HTR-8/SVneo (cell line): ENCODE measurements at regions not wholly inside any gene's neighbourhood (a gene's known extent, or its start where the extent isn't known, plus 50 kb on each side); places are given as distances from the start of the nearest gene placed in this dataset.
A peak's percentile ranks its signal among the peaks of the same experiment; 100 is the strongest.
"Not testable (repeated sequence)": the region's sequence is repeated elsewhere in the genome, so short reads cannot be mapped to it uniquely, and the experiment has no call there.

Experiments used
- DNase-seq: peaks from one replicate; pipeline ENCODE4 v3.0.0; 2011; ENCODE audit warnings: low spot score, mixed read lengths; ENCODE audit not compliant: insufficient read length
- FAIRE-seq: peaks from 2 replicates; lab custom pipeline; 2011; peaks lifted over from hg19 to GRCh38; lab: Jason Lieb, UNC

DNA sequence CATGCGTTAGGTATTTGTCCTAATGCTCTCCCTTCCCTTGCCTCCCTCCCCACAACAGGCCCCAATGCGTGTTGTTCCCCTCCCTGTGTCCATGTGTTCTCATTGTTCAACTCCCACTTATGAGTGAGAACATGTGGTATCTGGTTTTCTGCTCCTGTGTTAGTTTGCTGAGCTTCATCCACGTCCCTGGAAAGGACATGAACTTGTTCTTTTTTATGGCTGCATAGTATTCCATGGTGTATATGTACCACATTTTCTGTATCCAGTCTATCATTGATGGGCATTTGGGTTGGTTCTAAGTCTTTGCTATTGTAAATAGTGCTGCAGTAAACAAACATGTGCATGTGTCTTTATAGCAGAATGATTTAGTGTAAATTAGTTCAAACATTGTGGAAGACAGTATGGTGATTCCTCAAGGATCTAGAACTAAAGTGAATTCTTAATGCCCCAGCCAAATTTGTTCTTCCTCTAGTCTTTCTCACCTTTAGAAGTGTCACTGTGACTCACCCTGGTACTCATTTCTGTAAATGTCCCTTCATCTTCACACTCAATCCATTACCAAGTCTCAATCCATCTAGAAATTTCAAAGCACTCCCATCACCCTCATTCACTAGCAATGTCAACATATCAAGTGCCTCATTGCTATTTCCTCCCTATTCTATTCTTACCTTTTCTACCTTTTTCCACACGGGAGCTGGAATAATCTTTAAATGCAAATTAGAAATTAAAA lies 123.9 kb downstream of the MREG start:
- not testable (repeated sequence) for DNase-seq, FAIRE-seq

GRCh38 chr2:215888680-215889079 lies 124.7 kb downstream of the MREG start:
- no peak for DNase-seq
- FAIRE-seq = no peak

DNA sequence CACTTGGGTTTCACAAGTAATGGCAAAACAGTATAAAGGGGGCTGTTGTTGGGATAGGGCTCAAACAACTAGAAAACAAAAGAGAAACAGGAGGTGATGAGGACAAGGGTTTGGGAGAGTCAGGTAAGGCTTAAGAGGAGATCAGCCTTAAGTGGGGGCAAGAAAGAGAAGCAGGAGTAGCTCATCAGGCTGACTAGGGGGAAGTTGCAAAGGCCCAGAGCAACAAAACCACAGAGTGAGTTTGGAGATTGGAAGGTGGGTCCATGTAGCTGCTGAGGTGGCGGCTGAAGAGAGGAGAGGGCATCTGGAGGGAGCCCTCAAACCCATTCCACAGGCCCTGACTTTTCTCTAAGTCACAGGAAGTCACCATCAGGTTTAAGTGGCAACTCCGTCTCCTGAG lies 126.0 kb downstream of the MREG start:
- DNase-seq (no peak), FAIRE-seq (no peak)

DNA sequence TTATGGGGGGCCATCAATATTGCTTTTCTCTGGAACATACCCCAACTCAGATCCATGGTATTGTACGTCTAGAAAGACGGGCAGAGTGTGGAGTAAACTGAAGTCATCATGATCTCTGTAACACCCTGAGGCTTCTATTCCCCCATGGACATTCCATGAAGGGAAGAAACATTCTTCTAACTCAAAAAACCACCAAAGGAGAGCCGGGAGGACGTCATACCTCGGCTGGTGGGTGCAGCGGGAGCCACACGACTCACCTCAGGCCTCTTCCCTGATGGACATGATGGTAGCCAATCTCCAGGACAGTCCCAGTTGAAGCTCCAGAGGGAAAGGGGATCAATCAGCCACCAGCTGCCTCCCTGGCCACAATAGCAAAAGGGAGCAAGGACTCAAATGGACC lies 127.3 kb downstream of the MREG start:
- DNase-seq (no peak), FAIRE-seq (no peak)

GRCh38 chr2:215885536-215885935 lies 127.8 kb downstream of the MREG start:
- no peak for FAIRE-seq

GRCh38 chr2:215884451-215885087 lies 128.8 kb downstream of the MREG start:
- DNase-seq (no peak), FAIRE-seq (no peak)

More at GRCh38 chr2:215885536-215885935, 127.8 kb downstream of the MREG start:
- no peak for DNase-seq

DNA sequence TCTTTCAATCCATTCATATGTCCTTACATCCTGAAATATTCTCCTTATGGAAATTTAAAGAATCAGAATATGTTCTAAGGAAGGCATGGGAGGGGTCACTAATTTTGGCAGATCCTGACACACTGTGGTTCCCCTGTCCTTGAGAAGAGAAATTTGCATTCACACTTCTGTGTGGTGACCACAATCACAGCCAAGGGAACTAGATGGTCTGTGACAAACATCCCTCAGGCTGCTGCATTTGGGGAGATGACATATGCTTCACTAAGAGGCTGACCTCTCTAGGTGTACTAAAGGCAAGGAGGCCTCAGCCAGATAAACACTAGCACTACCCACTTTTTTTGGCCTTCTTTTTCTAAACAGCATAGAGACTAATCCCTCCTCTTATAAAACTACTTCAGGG lies 129.6 kb downstream of the MREG start:
- FAIRE-seq = no peak
- DNase-seq = no peak

GRCh38 chr2:215882689-215883088 lies 130.7 kb downstream of the MREG start:
- DNase-seq (no peak), FAIRE-seq (no peak)

GRCh38 chr2:215881582-215881981 lies 131.8 kb downstream of the MREG start:
- DNase-seq (no peak), FAIRE-seq (no peak)

DNA sequence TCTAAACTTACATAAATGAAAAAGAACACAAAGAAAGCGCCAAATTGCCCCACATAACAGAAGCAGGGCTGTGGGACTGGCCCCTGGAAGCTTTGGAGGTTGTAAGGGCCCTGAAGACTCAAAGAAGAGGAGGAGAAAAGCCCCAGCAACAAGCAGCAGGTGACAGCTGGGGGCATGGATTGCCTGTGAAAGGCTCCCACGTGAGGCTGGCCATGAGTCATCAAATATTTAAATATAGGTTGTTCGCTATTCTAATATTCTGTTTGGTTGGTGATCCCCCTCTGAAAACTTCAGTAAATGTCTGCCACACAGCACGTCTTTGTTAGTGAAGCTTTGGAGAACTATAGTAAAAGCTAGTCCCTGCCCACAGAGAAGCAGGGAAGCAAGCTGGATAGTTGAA lies 132.4 kb downstream of the MREG start:
- no peak for DNase-seq
- no peak for FAIRE-seq

- FAIRE-seq (no peak), DNase-seq (no peak)
Observed at GRCh38 chr2:215879977-215880940, 133.1 kb downstream of the MREG start.

DNA sequence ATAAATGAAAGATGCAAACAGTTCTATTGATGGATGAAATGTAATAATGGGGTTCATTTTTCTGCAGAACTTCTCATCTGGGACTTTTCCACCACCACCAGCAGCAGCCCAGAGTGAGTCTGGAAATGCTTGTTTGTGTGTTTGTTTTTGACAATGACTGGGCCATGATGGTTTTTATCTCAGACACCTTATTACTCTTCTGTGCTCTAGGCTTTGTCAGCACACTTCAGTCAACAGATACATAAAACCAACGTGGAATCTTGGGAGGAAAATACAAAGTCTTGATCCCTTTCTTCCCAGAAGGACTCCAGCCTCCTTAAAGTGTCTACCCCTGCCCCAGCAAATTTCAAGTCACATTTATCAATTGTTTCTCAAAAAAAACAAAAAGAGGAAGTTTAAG lies 134.0 kb downstream of the MREG start:
- no peak for DNase-seq
- FAIRE-seq = no peak

DNA sequence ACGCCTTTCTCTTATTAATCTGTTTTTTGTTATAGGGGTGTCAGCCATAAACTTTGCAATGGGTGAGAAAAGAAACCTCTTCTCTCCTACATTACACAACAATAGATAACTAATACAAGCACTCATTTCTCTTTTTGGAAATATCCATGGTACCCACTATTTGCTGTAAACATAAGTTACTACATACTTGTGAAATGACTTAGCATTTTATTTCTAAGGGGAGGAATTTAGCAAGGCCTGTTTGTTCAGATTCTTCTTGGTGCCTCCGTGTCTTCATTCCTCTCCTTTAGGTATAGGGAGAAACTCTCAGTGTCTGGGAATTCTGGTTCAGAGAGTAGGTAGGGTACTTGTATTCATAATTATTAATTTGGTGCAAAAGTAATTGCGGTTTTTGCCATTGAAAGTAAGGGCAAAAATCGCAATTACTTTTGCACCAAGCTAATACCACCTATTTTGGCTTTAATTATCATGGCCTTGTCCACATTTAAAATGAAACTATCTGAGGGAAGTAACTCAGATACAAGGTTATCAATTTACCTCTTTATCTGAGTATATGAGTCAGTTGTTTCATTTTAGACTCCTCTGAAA lies 134.8 kb downstream of the MREG start:
- FAIRE-seq (no peak), DNase-seq (no peak)

DNA sequence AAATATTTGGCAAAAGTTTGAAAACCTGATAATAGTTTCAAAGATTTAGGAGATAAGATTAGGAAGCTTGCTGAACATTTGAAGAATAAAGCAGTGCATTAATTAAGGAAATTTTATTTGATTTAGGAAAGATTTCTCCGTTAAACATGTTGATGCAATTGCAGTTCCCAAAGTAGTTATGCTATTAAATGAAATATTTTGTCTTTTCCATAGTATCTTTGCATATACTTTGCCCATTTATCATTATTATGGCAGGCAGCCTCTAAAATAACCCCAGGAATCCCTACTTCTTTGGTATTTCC lies 136.5 kb downstream of the MREG start:
- no peak for DNase-seq
- no peak for FAIRE-seq

GRCh38 chr2:215876139-215876936 lies 137.0 kb downstream of the MREG start:
- DNase-seq (no peak), FAIRE-seq (no peak)

GRCh38 chr2:215874418-215874817 lies 138.9 kb downstream of the MREG start:
- no peak for FAIRE-seq
- DNase-seq = no peak

GRCh38 chr2:215870986-215871385 lies 142.4 kb downstream of the MREG start:
- DNase-seq (peak; percentile 19), FAIRE-seq (no peak)

- FAIRE-seq = no peak
Observed at GRCh38 chr2:215870088-215870490, 143.3 kb downstream of the MREG start.

DNA sequence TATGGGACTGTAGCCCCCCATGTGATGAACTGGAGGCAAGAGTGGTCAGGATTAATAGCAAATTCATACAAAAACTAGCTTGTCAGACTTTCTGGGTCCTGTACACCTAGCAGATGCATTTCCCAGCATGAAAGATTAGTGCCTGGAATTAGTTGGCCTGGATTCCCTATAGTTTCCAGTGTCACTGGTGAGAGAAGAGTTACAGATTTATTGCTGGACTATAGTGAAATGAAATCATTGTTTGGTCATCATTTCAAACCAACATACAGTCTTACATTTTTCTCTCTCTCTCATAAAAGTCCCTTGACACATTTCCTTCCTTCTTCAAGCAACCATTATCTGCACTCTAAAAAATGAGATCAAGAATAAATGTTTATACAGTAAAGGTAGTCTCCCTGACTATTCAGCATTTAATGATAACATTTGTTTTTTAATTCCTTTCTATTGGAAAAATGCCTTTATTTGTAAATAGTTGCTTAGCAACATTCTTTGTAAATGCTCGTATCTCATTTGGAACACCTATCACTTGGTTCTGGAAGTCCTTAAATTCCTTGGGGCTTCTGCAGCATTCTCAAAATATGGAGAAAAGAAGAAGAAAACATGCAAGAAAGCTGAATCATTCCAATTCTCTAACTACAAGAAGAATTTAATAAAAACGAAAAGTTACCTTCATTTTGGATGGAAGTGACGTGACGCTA lies 144.4 kb downstream of the MREG start:
- FAIRE-seq = no peak
- DNase-seq = no peak

More at GRCh38 chr2:215870088-215870490, 143.3 kb downstream of the MREG start:
- DNase-seq = no peak
